Fibroblast of skin of right biceps (primary cell): ENCODE measurements at regions not wholly inside any gene's neighbourhood (a gene's known extent, or its start where the extent isn't known, plus 50 kb on each side); places are given as distances from the start of the nearest gene placed in this dataset.

ENCODE experiments used
- DNase-seq: peaks from one replicate; pipeline ENCODE4 v3.0.0-alpha.2; 2013

- DNase-seq = no peak
Observed at GRCh38 chr22:34160141-34160783, 240.0 kb upstream of the LARGE1 start.

GRCh38 chr22:34161431-34162123, 241.3 kb upstream of the LARGE1 start:
- no peak for DNase-seq

- DNase-seq = no peak
Observed at GRCh38 chr22:34198976-34199375, 278.7 kb upstream of the LARGE1 start.

- no peak for DNase-seq
Observed at GRCh38 chr22:34210301-34210700, 290.0 kb upstream of the LARGE1 start.

GRCh38 chr22:34214372-34214771, 294.1 kb upstream of the LARGE1 start:
- DNase-seq = no peak

- no peak for DNase-seq
Observed at GRCh38 chr22:34225278-34225677, 305.0 kb upstream of the LARGE1 start.

GRCh38 chr22:34236527-34236926, 316.3 kb upstream of the LARGE1 start:
- DNase-seq = no peak

GRCh38 chr22:34239421-34239820, 319.1 kb upstream of the LARGE1 start:
- no peak for DNase-seq

GRCh38 chr22:34243023-34243422, 322.7 kb upstream of the LARGE1 start:
- DNase-seq = no peak

- DNase-seq = no peak
Observed at GRCh38 chr22:34255042-34255441, 334.8 kb upstream of the LARGE1 start.

GRCh38 chr22:34278121-34278520, 357.8 kb upstream of the LARGE1 start:
- no peak for DNase-seq

- DNase-seq = no peak
Observed at GRCh38 chr22:34281738-34282137, 361.5 kb upstream of the LARGE1 start.

- no peak for DNase-seq
Observed at GRCh38 chr22:34283844-34284243, 363.6 kb upstream of the LARGE1 start.

- DNase-seq = no peak
Observed at GRCh38 chr22:34293324-34293723, 373.0 kb upstream of the LARGE1 start.

GRCh38 chr22:34294476-34294875, 374.2 kb upstream of the LARGE1 start:
- no peak for DNase-seq

GRCh38 chr22:34294986-34295385, 374.7 kb upstream of the LARGE1 start:
- no peak for DNase-seq

- DNase-seq = no peak
Observed at GRCh38 chr22:34296461-34296860, 376.2 kb upstream of the LARGE1 start.

- DNase-seq = no peak
Observed at GRCh38 chr22:34297536-34298120, 377.4 kb upstream of the LARGE1 start.

- no peak for DNase-seq
Observed at GRCh38 chr22:34299496-34299895, 379.2 kb upstream of the LARGE1 start.

- DNase-seq = no peak
Observed at GRCh38 chr22:34301569-34301968, 381.3 kb upstream of the LARGE1 start.

GRCh38 chr22:34303656-34304055, 383.4 kb upstream of the LARGE1 start:
- DNase-seq = no peak

GRCh38 chr22:34306361-34306760, 386.1 kb upstream of the LARGE1 start:
- DNase-seq = no peak

GRCh38 chr22:34308101-34308500, 387.8 kb upstream of the LARGE1 start:
- no peak for DNase-seq

- DNase-seq = no peak
Observed at GRCh38 chr22:34319346-34319745, 399.1 kb upstream of the LARGE1 start.

GRCh38 chr22:34324763-34325162, 404.5 kb upstream of the LARGE1 start:
- DNase-seq = no peak
